ENCODE measurements at regions not wholly inside any gene's neighbourhood (a gene's known extent, or its start where the extent isn't known, plus 50 kb on each side); places are given as distances from the start of the nearest gene placed in this dataset.

DNA sequence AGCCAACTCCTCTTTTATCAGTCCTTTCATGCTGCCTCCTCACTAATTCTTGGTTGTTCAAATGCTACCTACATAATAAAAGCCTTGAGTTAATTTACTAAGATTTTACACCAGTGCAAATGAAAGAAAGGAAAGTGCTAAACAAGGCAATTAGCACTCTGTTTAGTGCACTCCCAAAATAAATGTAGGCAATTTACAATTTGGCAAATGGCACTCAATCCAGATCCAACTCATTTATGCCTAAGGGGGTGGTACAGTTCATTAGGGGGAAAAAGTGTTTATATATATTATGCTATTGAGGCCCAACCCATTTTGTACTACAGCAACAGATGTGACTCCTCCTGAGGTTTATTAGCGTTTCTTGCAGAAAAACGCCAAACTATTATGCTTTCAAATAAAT is 370.1 kb downstream of the NR2F2 start:
- H3K4me1 ChIP-seq (ENCODE audit: low read depth), result peaks cover 4% of the 10 kb centered on the region
- no peak for DNase-seq (ENCODE audit: low read depth in 1 of 2, low spot score in 1 of 2)
- H3K36me3 ChIP-seq, result no peaks in the 10 kb centered on the region
- H3K9me3 ChIP-seq (ENCODE audit: low read depth), result no peaks in the 10 kb centered on the region
- no peaks in the 10 kb centered on the region for H3K27me3 ChIP-seq
- no peak overlapping the region for H3K27ac ChIP-seq
- no peak for TF ChIP-seq CTCF (IDR thresholded peaks at IDR 0.05; ENCODE audit: low read depth, low read length)
- no peak overlapping the region for H3K4me3 ChIP-seq

DNA sequence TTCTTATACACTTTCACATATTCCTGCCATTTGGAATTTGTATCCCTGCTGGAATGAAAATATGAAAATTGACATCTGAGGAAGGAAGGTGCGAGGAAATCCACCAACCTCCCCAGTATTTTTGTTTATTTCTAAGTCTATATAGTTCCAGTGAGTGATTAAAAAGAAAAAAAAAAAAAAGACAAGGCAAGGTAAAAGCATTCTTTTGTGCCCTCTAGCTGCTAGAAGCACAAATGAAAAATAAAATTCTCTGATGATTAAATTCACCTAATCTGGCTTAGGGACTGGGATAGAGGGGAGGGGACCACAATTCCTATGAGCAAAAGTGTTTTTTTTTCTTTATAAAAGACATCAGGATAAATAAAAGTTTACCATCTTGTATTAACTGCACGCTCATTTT is 370.9 kb downstream of the NR2F2 start:
- DNase-seq (ENCODE audit: low read depth in 1 of 2, low spot score in 1 of 2), result no peak
- H3K9me3 ChIP-seq (ENCODE audit: low read depth), result no peaks in the 10 kb centered on the region
- no peak overlapping the region for H3K27ac ChIP-seq
- TF ChIP-seq CTCF (IDR thresholded peaks at IDR 0.05; ENCODE audit: low read depth, low read length), result no peak
- H3K27me3 ChIP-seq, result no peaks in the 10 kb centered on the region
- H3K4me1 ChIP-seq (ENCODE audit: low read depth), result peaks cover 4% of the 10 kb centered on the region
- no peak overlapping the region for H3K4me3 ChIP-seq
- no peaks in the 10 kb centered on the region for H3K36me3 ChIP-seq

DNA sequence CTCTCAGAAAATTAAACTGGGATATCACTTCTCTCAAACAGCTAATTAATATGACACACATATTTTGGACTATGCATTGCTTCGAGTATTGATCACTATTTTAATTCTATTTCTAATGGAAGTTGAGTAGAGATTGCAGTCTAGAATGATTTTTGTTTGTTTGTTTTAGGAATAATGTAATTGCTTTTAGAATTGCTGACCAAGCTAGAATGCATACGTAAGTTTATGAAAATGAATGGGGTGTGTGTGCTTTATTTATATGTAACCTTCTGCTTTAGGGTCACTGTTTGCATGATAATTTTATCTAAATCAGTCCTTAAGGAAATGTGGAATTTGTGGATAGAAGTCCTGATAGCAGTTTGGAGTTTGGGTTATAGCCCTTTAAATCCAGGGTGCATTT is 371.4 kb downstream of the NR2F2 start:
- H3K27ac ChIP-seq, result no peak overlapping the region
- H3K4me3 ChIP-seq, result no peak overlapping the region
- DNase-seq (ENCODE audit: low read depth in 1 of 2, low spot score in 1 of 2), result no peak
- H3K9me3 ChIP-seq (ENCODE audit: low read depth), result no peaks in the 10 kb centered on the region
- TF ChIP-seq CTCF (IDR thresholded peaks at IDR 0.05; ENCODE audit: low read depth, low read length), result no peak
- H3K4me1 ChIP-seq (ENCODE audit: low read depth), result peaks cover 4% of the 10 kb centered on the region
- no peaks in the 10 kb centered on the region for H3K27me3 ChIP-seq
- no peaks in the 10 kb centered on the region for H3K36me3 ChIP-seq

DNA sequence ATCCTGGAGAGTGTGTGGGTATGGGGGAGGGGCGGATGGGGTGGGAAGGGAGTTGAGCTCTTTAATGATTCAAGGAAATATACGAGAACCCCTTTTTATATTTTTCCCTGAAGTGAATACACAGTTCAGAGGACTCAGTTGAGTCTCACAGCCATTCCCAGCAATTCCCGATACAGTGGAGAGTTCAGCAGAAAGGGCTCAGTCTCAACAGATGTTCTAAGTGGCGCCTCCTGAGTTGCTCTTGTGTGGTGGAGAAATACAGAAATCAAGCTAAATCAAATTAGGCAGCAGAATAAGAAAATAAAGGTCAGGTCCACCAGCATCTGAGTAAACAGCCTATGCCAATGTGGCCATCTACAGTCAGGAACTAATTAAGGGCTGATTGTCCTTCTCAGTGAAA is 372.1 kb downstream of the NR2F2 start:
- no peak for TF ChIP-seq CTCF (IDR thresholded peaks at IDR 0.05; ENCODE audit: low read depth, low read length)
- no peak overlapping the region for H3K4me3 ChIP-seq

DNA sequence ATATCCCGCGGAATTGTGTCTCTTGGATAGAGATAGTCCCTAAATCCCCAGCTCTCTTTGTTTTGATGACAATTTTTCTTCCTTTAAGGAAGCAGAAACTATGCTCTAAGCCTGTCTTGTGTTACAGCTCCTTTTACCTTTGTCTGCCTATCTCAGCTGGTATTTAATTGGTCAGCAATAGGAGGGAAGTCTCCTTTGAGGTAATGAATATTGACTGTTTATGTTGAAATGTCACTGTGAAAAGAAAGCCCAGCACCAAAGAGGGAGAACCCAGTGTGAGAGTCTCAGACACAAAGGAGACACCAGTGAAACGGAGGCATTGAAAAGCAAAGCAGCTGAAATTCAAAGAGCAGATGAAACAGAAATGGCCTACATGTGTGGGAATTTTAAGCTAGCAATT is 372.6 kb downstream of the NR2F2 start:
- Histone ChIP-seq H3K9me3 (ENCODE audit: low read depth) (no peaks in the 10 kb centered on the region), H3K4me3 (no peak overlapping the region), H3K27me3 (no peaks in the 10 kb centered on the region), H3K27ac (no peak overlapping the region), H3K36me3 (no peaks in the 10 kb centered on the region), H3K4me1 (ENCODE audit: low read depth) (peaks cover 4% of the 10 kb centered on the region)
- no peak for DNase-seq (ENCODE audit: low read depth in 1 of 2, low spot score in 1 of 2)
- no peak for TF ChIP-seq CTCF (IDR thresholded peaks at IDR 0.05; ENCODE audit: low read depth, low read length)

More for the DNA sequence above, 372.1 kb downstream of the NR2F2 start:
- H3K9me3 ChIP-seq (ENCODE audit: low read depth), result no peaks in the 10 kb centered on the region
- no peaks in the 10 kb centered on the region for H3K36me3 ChIP-seq
- H3K27ac ChIP-seq, result no peak overlapping the region
- peaks cover 4% of the 10 kb centered on the region for H3K4me1 ChIP-seq (ENCODE audit: low read depth)
- DNase-seq (ENCODE audit: low read depth in 1 of 2, low spot score in 1 of 2), result no peak
- no peaks in the 10 kb centered on the region for H3K27me3 ChIP-seq
